HCT116 (cell line): ENCODE measurements at regions not wholly inside any gene's neighbourhood (a gene's known extent, or its start where the extent isn't known, plus 50 kb on each side); places are given as distances from the start of the nearest gene placed in this dataset.
"Not testable (repeated sequence)": the region's sequence is repeated elsewhere in the genome, so short reads cannot be mapped to it uniquely, and the experiment has no call there.

Experiments used
- CTCF ChIP-seq, 3 experiments: fragments of 200-600 bp in 1 of 3; sonication (generic) in 1 of 3; IDR thresholded peaks in 2 of 3; conservative IDR thresholded peaks in 1 of 3; 2 replicates each; pipeline ENCODE4 v1.5.1; 2012 to 2017; ENCODE audit warnings: low read depth in 2 of 3, low read length in 2 of 3, antibody characterized with exemption in 1 of 3, borderline replicate concordance in 1 of 3, control low read depth in 1 of 3, mild to moderate bottlenecking in 1 of 3, mixed read lengths in 1 of 3, mixed run types in 1 of 3, moderate library complexity in 1 of 3; ENCODE audit not compliant: insufficient read depth in 1 of 3
- POLR2A ChIP-seq: IDR thresholded peaks from 2 replicates; pipeline ENCODE4 v1.7.0; 2011; ENCODE audit warnings: borderline replicate concordance; ENCODE audit not compliant: insufficient read depth, insufficient read length; ENCODE audit errors: extremely low read depth
- SIN3A ChIP-seq: IDR thresholded peaks from 2 replicates; pipeline ENCODE4 v1.6.1; 2012; ENCODE audit warnings: low read depth
- ZNF274 ChIP-seq: fragments of 200-500 bp; sonication (Bioruptor generic); IDR thresholded peaks from 2 replicates; pipeline ENCODE4 v1.6.1; 2014; ENCODE audit warnings: mild to moderate bottlenecking, low read depth, low read length, inconsistent platforms

- TF ChIP-seq POLR2A; SIN3A; CTCF (IDR thresholded peaks at IDR 0.05 in 2 of 3, conservative IDR thresholded peaks at IDR 0.05 in 1 of 3; ENCODE audit: borderline replicate concordance in 1 of 3, insufficient read depth in 1 of 3, low read depth in 2 of 3, low read length in 2 of 3); ZNF274: not testable (repeated sequence)
Measured at GRCh38 chr6:27849001-27849400, 63.2 kb downstream of the OR2B2 start.
